H9 (cell line): ENCODE measurements at regions not wholly inside any gene's neighbourhood (a gene's known extent, or its start where the extent isn't known, plus 50 kb on each side); places are given as distances from the start of the nearest gene placed in this dataset.

Experiments used
- DNase-seq: peaks from one replicate; pipeline ENCODE4 v3.0.0-alpha.2; 2017
- H2AFZ ChIP-seq: one replicate; pipeline ENCODE4 v1.6.1; 2013; ENCODE audit warnings: mild to moderate bottlenecking, low read length, control low read depth, moderate library complexity
- H2AK5ac ChIP-seq: 2 replicates; pipeline ENCODE4 v1.6.1; 2013; ENCODE audit warnings: low read length, control low read depth, mixed read lengths; ENCODE audit not compliant: insufficient read length
- H2BK120ac ChIP-seq: one replicate; pipeline ENCODE4 v1.6.1; 2013; ENCODE audit warnings: low read depth, mild to moderate bottlenecking, low read length, control low read depth, inconsistent platforms; ENCODE audit not compliant: poor library complexity, severe bottlenecking
- H2BK12ac ChIP-seq: 2 replicates; pipeline ENCODE4 v1.6.1; 2013; ENCODE audit warnings: low read length, control low read depth, mixed read lengths, low read depth; ENCODE audit not compliant: insufficient read length
- H2BK15ac ChIP-seq: 2 replicates; pipeline ENCODE4 v1.6.1; 2013; ENCODE audit warnings: low read depth, low read length, control low read depth
- H2BK20ac ChIP-seq: one replicate; pipeline ENCODE4 v1.6.1; 2013; ENCODE audit warnings: low read depth, mild to moderate bottlenecking, low read length, control low read depth, inconsistent platforms; ENCODE audit not compliant: poor library complexity, severe bottlenecking
- H2BK5ac ChIP-seq: 2 replicates; pipeline ENCODE4 v1.6.1; 2013; ENCODE audit warnings: low read length, control low read depth, mixed read lengths; ENCODE audit not compliant: insufficient read length
- H3K14ac ChIP-seq: 2 replicates; pipeline ENCODE4 v1.6.1; 2013; ENCODE audit warnings: low read length, control low read depth; ENCODE audit not compliant: insufficient read depth
- H3K18ac ChIP-seq: 2 replicates; pipeline ENCODE4 v1.6.1; 2013; ENCODE audit warnings: low read depth, mild to moderate bottlenecking, mixed read lengths, low read length, control low read depth; ENCODE audit not compliant: insufficient read length
- H3K23ac ChIP-seq: 2 replicates; pipeline ENCODE4 v1.6.1; 2013; ENCODE audit warnings: low read length, control low read depth, mixed read lengths, low read depth; ENCODE audit not compliant: insufficient read length
- H3K23me2 ChIP-seq: 2 replicates; pipeline ENCODE4 v1.6.1; 2013; ENCODE audit warnings: low read depth, mild to moderate bottlenecking, mixed read lengths, low read length, control low read depth; ENCODE audit not compliant: insufficient read length, poor library complexity, severe bottlenecking
- H3K27ac ChIP-seq: 2 replicates; pipeline ENCODE4 v1.5.1; 2013; ENCODE audit warnings: low read length, control low read depth, mixed read lengths, low read depth; ENCODE audit not compliant: insufficient read length
- H3K27me3 ChIP-seq: 2 replicates; pipeline ENCODE4 v1.6.1; 2013; ENCODE audit warnings: low read length, control low read depth, inconsistent platforms; ENCODE audit not compliant: insufficient read depth
- H3K4ac ChIP-seq: 2 replicates; pipeline ENCODE4 v1.6.1; 2013; ENCODE audit warnings: low read depth, mild to moderate bottlenecking, control low read depth, inconsistent platforms, low read length, moderate library complexity
- H3K4me1 ChIP-seq: 2 replicates; pipeline ENCODE4 v1.6.1; 2013; ENCODE audit warnings: low read length, control low read depth, inconsistent platforms; ENCODE audit not compliant: insufficient read depth
- H3K4me2 ChIP-seq: 2 replicates; pipeline ENCODE4 v1.6.1; 2013; ENCODE audit warnings: low read length, control low read depth, mixed read lengths; ENCODE audit not compliant: insufficient read length, insufficient read depth
- H3K56ac ChIP-seq: 2 replicates; pipeline ENCODE4 v1.6.1; 2013; ENCODE audit warnings: low read depth, mild to moderate bottlenecking, mixed read lengths, low read length, control low read depth; ENCODE audit not compliant: insufficient read length
- H3K79me1 ChIP-seq: 2 replicates; pipeline ENCODE4 v1.6.1; 2013; ENCODE audit warnings: low read depth, mild to moderate bottlenecking, moderate library complexity, low read length, control low read depth, inconsistent platforms; ENCODE audit not compliant: insufficient read depth, poor library complexity, severe bottlenecking
- H3K79me2 ChIP-seq: 2 replicates; pipeline ENCODE4 v1.6.1; 2013; ENCODE audit warnings: low read length, control low read depth, inconsistent platforms; ENCODE audit not compliant: insufficient read depth
- H3K9ac ChIP-seq: 2 replicates; pipeline ENCODE4 v1.6.1; 2013; ENCODE audit warnings: low read length, control low read depth, mixed read lengths; ENCODE audit not compliant: insufficient read length; ENCODE audit errors: extremely low read depth
- H3K9me3 ChIP-seq: one replicate; pipeline ENCODE4 v1.6.1; 2013; ENCODE audit warnings: low read depth, low read length, inconsistent platforms; ENCODE audit not compliant: control insufficient read depth
- H3T11ph ChIP-seq: one replicate; pipeline ENCODE4 v1.6.1; 2013; ENCODE audit warnings: mild to moderate bottlenecking, low read length, control low read depth, inconsistent platforms
- H4K20me1 ChIP-seq: one replicate; pipeline ENCODE4 v1.6.1; 2013; ENCODE audit not compliant: control insufficient read depth, insufficient read length, insufficient read depth
- H4K5ac ChIP-seq: 2 replicates; pipeline ENCODE4 v1.6.1; 2013; ENCODE audit warnings: low read depth, mild to moderate bottlenecking, mixed read lengths, low read length, control low read depth; ENCODE audit not compliant: insufficient read length
- H4K8ac ChIP-seq: replicated peaks from 2 replicates; pipeline ENCODE4 v1.6.1; 2013; ENCODE audit warnings: low read length, control low read depth, mixed read lengths, low read depth; ENCODE audit not compliant: insufficient read length
- H4K91ac ChIP-seq: 2 replicates; pipeline ENCODE4 v1.6.1; 2013; ENCODE audit warnings: low read depth, mild to moderate bottlenecking, moderate library complexity, mixed read lengths, low read length, control low read depth; ENCODE audit not compliant: insufficient read length
- H3K27ac Mint-ChIP-seq, 3 experiments: 2 replicates in 2 of 3; 3 replicates in 1 of 3; pipeline ENCODE4 v1.8.0; 2020 to 2021; ENCODE audit warnings: mixed read lengths in 3 of 3, mild to moderate bottlenecking in 1 of 3, moderate library complexity in 1 of 3
- H3K27me3 Mint-ChIP-seq: 2 replicates; pipeline ENCODE4 v1.8.0; 2021; ENCODE audit warnings: low read depth, mild to moderate bottlenecking, moderate library complexity, mixed read lengths
- H3K36me3 Mint-ChIP-seq, 3 experiments: 2 replicates in 2 of 3; 3 replicates in 1 of 3; pipeline ENCODE4 v1.8.0; 2020 to 2021; ENCODE audit warnings: low read depth in 3 of 3, mixed read lengths in 3 of 3; ENCODE audit not compliant: insufficient read depth in 1 of 3
- H3K4me1 Mint-ChIP-seq, 2 experiments: 2 replicates each; pipeline ENCODE4 v1.8.0; 2020; ENCODE audit warnings: mixed read lengths in 2 of 2
- H3K4me3 Mint-ChIP-seq, 2 experiments: 2 replicates in 1 of 2; 3 replicates in 1 of 2; pipeline ENCODE4 v1.8.0; 2020 to 2021; ENCODE audit warnings: mild to moderate bottlenecking in 2 of 2, mixed read lengths in 2 of 2, moderate library complexity in 1 of 2
- H3K9me3 Mint-ChIP-seq, 2 experiments: 2 replicates in 1 of 2; 3 replicates in 1 of 2; pipeline ENCODE4 v1.8.0; 2020; ENCODE audit warnings: mild to moderate bottlenecking in 2 of 2, mixed read lengths in 2 of 2, moderate library complexity in 1 of 2
- CTCF ChIP-seq: fragments of 200-600 bp; sonication (generic); conservative IDR thresholded peaks from 3 replicates; pipeline ENCODE4 v1.8.0; 2021; ENCODE audit warnings: antibody characterized with exemption, mild to moderate bottlenecking
- WGBS: extraction: QIAGEN DNeasy Blood & Tissue Kit; methylation state at CpG from one replicate; pipeline ENCODE4 v1.1.7; 2013; ENCODE audit warnings: missing lambda C conversion rate, low lambda C conversion rate, mixed read lengths; ENCODE audit not compliant: insufficient read length; ENCODE audit errors: extremely low coverage; 5-methylcytosine and 5-hydroxymethylcytosine counted together

DNA sequence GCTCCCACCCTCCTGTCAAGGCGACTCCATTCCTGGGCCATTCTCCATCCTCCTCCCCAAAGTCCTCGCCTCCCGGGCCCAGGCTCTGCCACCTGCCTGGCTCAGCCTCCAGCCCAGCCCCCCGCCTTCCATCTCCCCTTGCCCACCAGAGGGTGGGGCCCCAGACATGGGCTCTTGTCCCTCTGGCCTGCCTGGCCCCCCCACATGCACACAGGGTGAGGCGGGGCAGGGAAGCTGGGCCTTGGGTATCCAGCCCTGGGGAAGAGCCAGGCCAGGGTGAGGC lies 95.2 kb downstream of the YTHDF1 start:
- Histone ChIP-seq H2BK15ac (no peak overlapping the region), H2AFZ (no peak overlapping the region), H4K91ac (no peak overlapping the region), H3K79me1 (no peaks in the 10 kb centered on the region), H3K14ac (no peak overlapping the region), H4K5ac (no peak overlapping the region), H2BK5ac (no peak overlapping the region), H3K56ac (no peak overlapping the region), H2AK5ac (no peak overlapping the region), H3K9me3 (no peaks in the 10 kb centered on the region), H3K18ac (no peak overlapping the region), H3K9ac (no peak overlapping the region), H4K8ac (no peak overlapping the region), H3K4me1 (no peaks in the 10 kb centered on the region), H2BK12ac (no peak overlapping the region), H3K23ac (no peak overlapping the region), H3K27me3 (no peaks in the 10 kb centered on the region; the same call in 1 of the 2 replicates), H2BK120ac (no peak overlapping the region), H2BK20ac (no peak overlapping the region), H3K4ac (no peak overlapping the region), H3K23me2 (no peaks in the 10 kb centered on the region), H3K79me2 (no peaks in the 10 kb centered on the region), H3K27ac (no peak overlapping the region), H4K20me1 (no peaks in the 10 kb centered on the region), H3K4me2 (no peak overlapping the region), H3T11ph (no peak overlapping the region)
- H3K27ac Mint-ChIP-seq, result no peak overlapping the region
- H3K9me3 Mint-ChIP-seq, result no peaks in the 10 kb centered on the region
- no peak for TF ChIP-seq CTCF
- no CpG with 5 or more reads among the region's 5 CpGs for WGBS
- peaks cover 5% of the 10 kb centered on the region in 2 experiments for H3K4me1 Mint-ChIP-seq
- peaks cover 32% of the 10 kb centered on the region for H3K27me3 Mint-ChIP-seq
- H3K4me3 Mint-ChIP-seq, result no peak overlapping the region; a peak in 1 of 5 replicates
- H3K36me3 Mint-ChIP-seq, result no peaks in the 10 kb centered on the region
- no peak for DNase-seq
